Fibroblast of lung (primary cell): ENCODE measurements at regions not wholly inside any gene's neighbourhood (a gene's known extent, or its start where the extent isn't known, plus 50 kb on each side); places are given as distances from the start of the nearest gene placed in this dataset.

Experiments used
- DNase-seq, 2 donors: peaks; one replicate each; pipeline versions ENCODE4 v3.0.0 to v3.0.0-alpha.2; 2010; ENCODE audit warnings: low read depth in 2 of 2
- H2AFZ ChIP-seq: 2 replicates; pipeline ENCODE4 v1.5.1; 2012; ENCODE audit warnings: low read length, control low read depth, inconsistent platforms
- H3K27ac ChIP-seq: 2 replicates; pipeline ENCODE4 v1.5.1; 2011; ENCODE audit warnings: low read length, control low read depth; ENCODE audit not compliant: insufficient read depth
- H3K27me3 ChIP-seq: 2 replicates; pipeline ENCODE4 v1.5.1; 2011; ENCODE audit warnings: mild to moderate bottlenecking, low read length; ENCODE audit not compliant: control insufficient read depth, insufficient read depth
- H3K36me3 ChIP-seq: 2 replicates; pipeline ENCODE4 v1.5.1; 2011; ENCODE audit warnings: low read length; ENCODE audit not compliant: control insufficient read depth, insufficient read depth
- H3K4me1 ChIP-seq: 2 replicates; pipeline ENCODE4 v1.5.1; 2011; ENCODE audit warnings: low read length; ENCODE audit not compliant: control insufficient read depth, insufficient read depth; ENCODE audit errors: extremely low read depth
- H3K4me2 ChIP-seq: 2 replicates; pipeline ENCODE4 v1.5.1; 2011; ENCODE audit warnings: low read length, control low read depth; ENCODE audit not compliant: insufficient read depth; ENCODE audit errors: extremely low read depth
- H3K4me3 ChIP-seq, 4 experiments: fragments of 200-600 bp in 1 of 4; sonication (generic) in 1 of 4; replicated peaks in 1 of 4; 2 replicates each; pipeline ENCODE4 v1.5.1; 2011 to 2016; ENCODE audit warnings: low read length in 4 of 4, low read depth in 3 of 4, mild to moderate bottlenecking in 3 of 4, control low read depth in 2 of 4, inconsistent platforms in 1 of 4, mixed read lengths in 1 of 4; ENCODE audit not compliant: insufficient read depth in 1 of 4; ENCODE audit errors: control extremely low read depth in 1 of 4
- H3K79me2 ChIP-seq: 2 replicates; pipeline ENCODE4 v1.5.1; 2012; ENCODE audit warnings: mild to moderate bottlenecking, low read length, inconsistent platforms; ENCODE audit not compliant: control insufficient read depth, insufficient read depth
- H3K9ac ChIP-seq: 2 replicates; pipeline ENCODE4 v1.5.1; 2011; ENCODE audit warnings: mild to moderate bottlenecking, low read length, control low read depth; ENCODE audit not compliant: insufficient read depth
- H3K9me3 ChIP-seq: 2 replicates; pipeline ENCODE4 v1.5.1; 2012; ENCODE audit warnings: low read depth, low read length; ENCODE audit not compliant: control insufficient read depth, insufficient read depth
- H4K20me1 ChIP-seq: 2 replicates; pipeline ENCODE4 v1.5.1; 2011; ENCODE audit warnings: low read length; ENCODE audit not compliant: control insufficient read depth, insufficient read depth; ENCODE audit errors: extremely low read depth
- CTCF ChIP-seq, 2 donors: IDR thresholded peaks in 1 of 2; conservative IDR thresholded peaks in 1 of 2; 1 replicate in 1 of 2; 2 replicates in 1 of 2; pipeline ENCODE4 v1.5.1; 2011 to 2012; ENCODE audit warnings: low read length in 2 of 2, control low read depth in 1 of 2, inconsistent platforms in 1 of 2, low read depth in 1 of 2, mild to moderate bottlenecking in 1 of 2
- EZH2 ChIP-seq: IDR thresholded peaks from 2 replicates; pipeline ENCODE4 v1.5.1; 2012; ENCODE audit warnings: low read length, control low read depth, mild to moderate bottlenecking; ENCODE audit errors: missing control alignments

- Histone ChIP-seq H3K79me2 (no peaks in the 10 kb centered on the region), H3K4me2 (no peak overlapping the region), H3K4me3 (no peak overlapping the region), H3K9me3 (no peaks in the 10 kb centered on the region), H3K27ac (no peak overlapping the region), H3K4me1 (no peaks in the 10 kb centered on the region), H4K20me1 (no peaks in the 10 kb centered on the region), H3K27me3 (no peaks in the 10 kb centered on the region), H3K36me3 (no peaks in the 10 kb centered on the region), H3K9ac (no peak overlapping the region), H2AFZ (no peak overlapping the region)
- no peak for DNase-seq
- TF ChIP-seq EZH2, result no peak
- no peak for TF ChIP-seq CTCF (conservative IDR thresholded peaks at IDR 0.05 in 1 of 2, IDR thresholded peaks at IDR 0.05 in 1 of 2; ENCODE audit: low read depth in 1 of 2, low read length in 2 of 2)
Observed at GRCh38 chr5:118377420-118377819, 610.9 kb downstream of the DTWD2 start.

DNA sequence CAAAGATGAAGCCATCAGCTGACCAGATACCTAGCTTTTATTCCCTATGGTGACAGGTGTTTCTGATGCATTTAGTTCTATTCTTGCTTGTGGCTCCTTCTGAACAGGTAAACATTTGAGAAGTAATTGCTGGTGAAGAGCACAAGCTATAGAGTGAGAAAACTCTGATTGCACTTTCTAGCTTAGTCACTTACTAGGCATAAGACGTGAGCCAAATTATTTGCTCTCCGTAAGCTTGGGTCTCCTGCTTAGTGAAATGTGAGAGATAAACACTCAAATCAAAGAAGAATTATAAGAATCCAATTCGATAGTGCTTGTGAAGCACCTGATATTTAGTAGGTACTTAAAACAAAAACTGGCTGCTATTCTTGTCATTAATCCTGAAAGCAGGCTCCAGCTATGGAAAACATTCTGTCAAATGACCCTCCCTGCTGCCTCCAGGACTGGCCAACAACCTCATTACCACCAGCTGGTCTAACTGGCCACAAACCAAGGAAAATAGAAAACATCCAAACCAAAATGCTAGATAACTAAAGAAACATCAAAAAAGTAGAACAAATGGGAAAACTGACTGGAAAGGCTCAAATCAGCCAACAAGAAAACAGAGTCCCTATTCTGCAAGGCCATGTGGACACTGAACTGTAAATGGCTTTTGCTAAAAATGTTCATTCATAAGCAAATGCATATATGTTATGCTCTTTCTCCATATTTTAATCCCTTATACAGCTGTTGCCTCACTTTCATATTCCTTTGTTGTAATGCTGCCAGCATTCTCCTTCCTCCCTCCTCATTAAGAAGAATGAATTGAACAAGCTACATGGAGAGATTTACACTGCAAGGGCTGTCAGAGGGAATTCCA, 616.1 kb downstream of the DTWD2 start:
- no peak for DNase-seq
- Histone ChIP-seq H4K20me1 (no peaks in the 10 kb centered on the region), H3K27ac (no peak overlapping the region), H3K4me2 (no peak overlapping the region), H3K36me3 (no peaks in the 10 kb centered on the region), H2AFZ (no peak overlapping the region), H3K9ac (no peak overlapping the region), H3K9me3 (no peaks in the 10 kb centered on the region), H3K4me3 (no peak overlapping the region), H3K79me2 (no peaks in the 10 kb centered on the region), H3K4me1 (no peaks in the 10 kb centered on the region), H3K27me3 (no peaks in the 10 kb centered on the region)
- no peak for TF ChIP-seq CTCF (conservative IDR thresholded peaks at IDR 0.05 in 1 of 2, IDR thresholded peaks at IDR 0.05 in 1 of 2; ENCODE audit: low read depth in 1 of 2, low read length in 2 of 2)
- TF ChIP-seq EZH2, result no peak

DNA sequence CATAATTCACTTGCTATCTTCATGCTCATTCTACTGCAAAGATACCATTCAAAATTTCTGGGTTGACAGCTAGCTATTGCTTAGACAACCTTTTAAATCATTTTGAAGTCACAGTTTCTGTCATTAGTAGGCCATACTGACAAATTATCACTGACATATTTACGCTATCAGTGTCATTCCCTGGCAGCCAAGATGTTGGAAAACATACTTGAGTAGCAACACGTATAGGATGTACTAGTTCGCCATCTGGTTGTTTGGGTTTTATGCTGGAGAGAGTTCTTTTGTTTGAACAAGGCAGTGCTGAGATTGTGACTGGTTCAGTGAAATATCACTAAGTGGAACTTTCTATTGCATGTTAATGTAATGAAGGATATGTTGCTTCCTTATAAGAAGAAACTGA, 621.9 kb downstream of the DTWD2 start:
- H3K9me3 ChIP-seq, result no peaks in the 10 kb centered on the region
- H3K79me2 ChIP-seq, result no peaks in the 10 kb centered on the region
- no peaks in the 10 kb centered on the region for H3K4me1 ChIP-seq
- H2AFZ ChIP-seq, result no peak overlapping the region
- no peaks in the 10 kb centered on the region for H4K20me1 ChIP-seq
- no peak overlapping the region for H3K9ac ChIP-seq
- no peak overlapping the region for H3K4me3 ChIP-seq
- H3K4me2 ChIP-seq, result no peak overlapping the region
- TF ChIP-seq CTCF (conservative IDR thresholded peaks at IDR 0.05 in 1 of 2, IDR thresholded peaks at IDR 0.05 in 1 of 2; ENCODE audit: low read depth in 1 of 2, low read length in 2 of 2) (no peak), EZH2 (no peak)
- no peaks in the 10 kb centered on the region for H3K36me3 ChIP-seq
- no peak for DNase-seq
- no peaks in the 10 kb centered on the region for H3K27me3 ChIP-seq
- no peak overlapping the region for H3K27ac ChIP-seq
